Epidermal melanocyte (primary cell): ENCODE measurements at regions not wholly inside any gene's neighbourhood (a gene's known extent, or its start where the extent isn't known, plus 50 kb on each side); places are given as distances from the start of the nearest gene placed in this dataset.
"Not testable (repeated sequence)": the region's sequence is repeated elsewhere in the genome, so short reads cannot be mapped to it uniquely, and the experiment has no call there.

Experiments
- DNase-seq: peaks from one replicate; pipeline ENCODE4 v3.0.0; 2011; ENCODE audit warnings: low spot score; ENCODE audit not compliant: insufficient read length

DNA sequence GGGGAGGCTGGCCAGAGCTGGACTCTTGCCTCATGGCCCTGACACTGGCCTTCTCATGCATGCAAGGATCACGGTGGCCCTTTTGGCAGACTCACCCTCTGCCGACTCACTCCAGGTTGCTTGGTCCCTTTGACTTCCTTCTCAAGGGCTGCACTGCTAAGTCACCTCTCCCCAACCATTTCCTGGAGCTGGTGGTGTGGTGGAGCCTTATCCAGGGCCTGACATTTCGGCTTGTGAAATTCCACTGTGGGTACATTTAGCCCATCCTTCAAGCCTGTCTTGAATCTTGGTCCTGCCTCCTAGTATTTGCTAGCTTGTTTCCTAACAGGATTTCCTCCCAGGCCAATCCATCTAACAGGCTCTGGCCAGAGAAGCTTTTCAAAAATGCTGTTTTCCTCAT lies 52.6 kb upstream of the JUN start:
- no peak for DNase-seq

DNA sequence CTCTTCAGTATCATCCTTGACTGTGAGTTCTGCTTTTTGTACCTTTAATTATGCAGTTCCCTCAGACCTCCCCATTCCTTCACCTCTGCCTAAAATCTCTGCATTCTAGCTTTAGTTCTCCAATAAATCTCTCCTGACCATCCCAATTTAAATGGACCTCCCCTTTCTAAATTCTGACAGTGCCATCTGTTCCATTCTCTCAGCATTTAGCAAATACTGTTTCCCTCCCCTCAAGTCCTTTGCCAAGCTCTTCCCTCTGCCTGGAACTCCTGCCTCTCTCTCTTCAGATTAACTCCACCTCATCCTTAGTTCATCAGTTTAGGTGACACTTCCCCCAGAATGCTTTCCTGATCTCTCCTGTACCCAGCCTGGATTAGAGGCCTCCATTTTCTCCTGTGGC lies 54.0 kb upstream of the JUN start:
- DNase-seq: no peak

DNA sequence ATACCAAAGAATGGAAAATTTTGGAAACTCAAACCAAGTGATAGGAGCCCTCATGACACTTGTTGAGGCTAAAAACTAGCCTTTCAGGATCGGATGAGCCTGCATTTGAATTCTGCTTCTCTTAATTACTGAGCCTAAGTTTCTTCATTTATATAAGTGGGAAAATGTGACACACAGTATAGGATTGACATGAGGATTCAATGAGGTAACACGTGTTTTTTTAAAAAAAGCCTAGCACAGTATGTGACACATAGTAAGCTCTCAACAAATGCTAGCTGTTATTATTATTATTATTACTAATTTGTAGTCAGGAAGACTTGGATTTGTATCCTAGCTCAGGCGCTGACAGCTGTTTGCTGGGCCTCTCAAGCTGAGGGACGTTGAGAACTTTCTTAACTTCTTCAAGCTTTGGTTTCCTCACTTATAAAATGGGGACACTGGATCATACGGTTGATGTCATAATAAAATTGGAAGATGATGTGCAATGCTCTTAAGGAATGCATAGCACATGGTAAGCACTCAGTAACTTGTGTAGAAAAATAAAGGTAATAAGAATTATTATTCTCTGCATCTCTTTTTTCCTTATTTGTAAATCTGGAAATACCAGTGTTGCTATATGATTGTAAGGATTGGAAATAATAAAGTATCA lies 55.4 kb upstream of the JUN start:
- DNase-seq: no peak

DNA sequence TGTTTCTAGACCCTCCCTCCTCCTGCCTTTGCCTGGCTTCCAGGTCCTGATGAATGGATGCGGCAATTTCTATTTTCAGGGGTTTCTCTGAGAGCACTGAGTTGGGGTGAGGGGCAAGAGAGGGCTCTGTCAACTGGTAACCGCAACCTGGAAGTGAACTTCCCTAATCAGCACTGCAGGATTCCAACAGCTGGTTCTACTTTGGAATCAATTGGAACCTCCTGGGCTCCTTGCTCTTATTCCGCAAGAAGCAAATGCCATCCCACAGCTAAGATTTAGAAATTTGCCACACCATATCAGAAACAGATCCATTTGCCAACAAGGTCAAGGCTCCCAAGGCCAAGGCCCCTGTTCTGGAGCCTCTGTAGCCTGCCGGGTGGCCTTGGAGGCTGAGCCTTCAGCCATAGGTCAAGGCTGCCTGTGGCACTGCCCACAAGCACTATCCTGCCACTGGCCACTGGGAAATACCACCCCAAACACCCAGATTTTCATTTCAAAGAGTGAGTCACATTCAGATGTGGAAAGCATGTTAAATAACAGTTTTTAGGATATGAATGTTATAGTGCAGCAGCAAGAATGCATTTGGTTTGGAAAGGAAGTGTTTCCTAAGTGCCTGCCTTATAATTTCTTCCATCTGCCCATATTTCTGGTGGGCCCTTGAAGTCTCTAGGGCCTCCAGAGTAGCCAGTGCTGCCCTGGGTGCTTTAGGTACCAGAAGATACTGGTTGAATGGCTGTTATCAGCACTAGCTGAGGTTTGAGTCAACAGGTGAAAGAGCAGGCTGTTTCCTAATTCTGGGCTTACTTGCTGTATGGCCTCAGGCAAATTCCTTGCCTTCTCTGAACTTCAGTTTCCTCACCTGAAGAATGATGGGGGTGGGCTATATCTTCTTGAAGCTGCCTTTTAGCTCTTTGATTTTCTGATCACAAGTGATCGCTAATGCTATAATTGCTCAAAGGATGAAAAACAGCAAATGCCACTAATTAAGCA lies 56.3 kb upstream of the JUN start:
- DNase-seq: no peak

DNA sequence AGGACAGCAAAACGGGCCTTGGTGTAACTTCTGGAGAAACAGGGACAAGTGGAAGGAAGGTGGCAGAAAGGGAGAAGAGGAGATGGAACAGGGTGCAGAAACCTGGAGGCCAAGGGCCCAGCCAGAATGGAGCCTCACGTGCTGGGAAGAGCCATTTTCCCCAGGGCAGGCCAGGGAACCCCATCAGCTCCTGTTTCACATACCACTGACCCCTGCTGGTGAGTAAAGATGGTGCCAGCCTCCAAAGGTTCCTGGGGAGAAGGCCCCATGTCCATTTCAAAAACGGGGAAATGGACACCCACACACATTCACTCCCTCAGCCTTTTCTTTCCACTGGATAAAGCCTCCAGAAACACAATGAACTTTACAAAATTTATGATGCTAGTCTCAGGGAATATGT lies 57.6 kb upstream of the JUN start:
- no peak for DNase-seq

DNA sequence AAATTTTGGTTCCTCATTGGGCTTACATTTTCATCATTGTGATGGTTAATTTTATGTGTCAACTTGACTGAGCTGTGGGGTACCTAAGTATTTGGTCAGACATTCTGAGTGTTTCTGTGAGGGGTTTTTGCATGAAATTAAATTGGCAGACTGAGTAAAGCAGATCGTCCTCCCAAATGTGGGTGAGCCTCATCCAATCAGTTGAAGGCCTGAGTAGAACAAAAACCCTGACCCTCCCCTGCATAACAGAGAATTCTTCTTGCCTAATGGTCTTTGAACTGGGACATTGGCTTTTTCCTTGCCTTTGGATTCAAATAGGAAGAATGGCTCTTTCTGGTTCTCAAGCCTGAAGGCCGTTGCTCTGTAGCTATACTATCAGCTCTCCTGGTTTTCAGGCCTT lies 59.1 kb upstream of the JUN start:
- no peak for DNase-seq

DNA sequence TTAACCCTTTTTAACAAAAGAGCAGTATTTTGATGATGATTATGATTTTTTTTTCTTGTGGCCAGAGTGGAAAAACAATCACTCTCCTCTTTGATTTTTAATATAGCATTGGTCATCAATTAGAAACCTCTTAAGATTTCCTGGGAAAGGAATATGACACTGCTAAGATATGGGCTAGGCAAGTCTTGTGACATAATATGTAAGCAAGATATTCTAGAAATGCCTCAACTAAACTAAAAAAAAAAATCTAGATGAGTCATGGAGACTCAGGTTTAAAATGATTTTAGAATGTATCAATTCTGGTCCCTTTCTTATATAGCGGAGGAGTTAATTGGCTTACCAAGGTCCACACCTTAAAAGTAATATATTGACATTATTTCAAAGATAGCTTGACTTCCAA lies 60.3 kb upstream of the JUN start:
- DNase-seq: no peak

DNA sequence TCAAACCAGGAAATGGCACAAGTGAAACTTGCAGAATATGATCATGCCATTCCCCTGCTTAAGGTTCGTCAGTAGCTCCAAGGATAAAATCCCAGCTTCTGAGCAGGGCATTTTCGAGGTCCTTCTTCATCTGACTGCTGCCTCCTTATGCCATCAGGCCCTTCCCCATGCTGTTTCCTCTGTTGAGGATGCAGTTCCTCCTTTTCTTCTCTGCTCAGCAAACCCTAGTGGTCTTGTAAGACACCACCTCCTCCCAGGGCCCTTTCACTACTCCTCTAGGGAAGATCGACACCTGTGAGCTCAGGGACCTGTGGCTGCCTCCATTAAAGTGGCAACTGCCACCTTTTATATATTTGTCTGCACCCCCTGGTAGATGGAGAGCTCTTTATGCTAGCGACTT lies 62.1 kb upstream of the JUN start:
- DNase-seq: no peak

DNA sequence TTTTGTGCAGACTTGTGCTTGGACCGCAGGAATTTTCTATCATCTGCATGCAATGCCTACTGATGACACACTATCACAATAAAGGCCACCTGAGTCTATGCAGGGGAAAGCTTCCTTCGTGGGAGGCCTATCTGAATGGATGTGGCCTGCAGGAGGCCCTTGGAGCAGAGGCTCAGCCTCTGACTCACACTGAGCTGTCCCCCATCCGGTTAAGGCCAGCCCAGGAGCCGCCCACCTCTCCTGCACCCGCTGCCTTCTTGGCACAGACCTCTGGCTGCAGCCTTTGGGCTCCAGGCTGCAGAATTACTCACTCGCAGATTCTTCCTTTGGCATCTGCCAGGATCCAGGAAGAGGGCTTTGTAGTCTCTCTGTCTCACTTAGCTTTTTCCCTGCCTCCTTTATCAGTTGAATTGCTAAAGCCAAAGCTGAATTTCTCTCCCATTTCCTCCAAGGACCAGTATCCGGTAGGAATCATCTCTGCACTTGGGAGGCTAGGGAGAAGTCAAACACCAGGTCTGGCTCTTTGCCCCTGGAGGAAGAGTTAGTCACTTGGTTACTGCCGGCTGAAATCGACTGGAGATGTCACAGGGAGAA lies 65.1 kb upstream of the JUN start:
- DNase-seq: no peak

DNA sequence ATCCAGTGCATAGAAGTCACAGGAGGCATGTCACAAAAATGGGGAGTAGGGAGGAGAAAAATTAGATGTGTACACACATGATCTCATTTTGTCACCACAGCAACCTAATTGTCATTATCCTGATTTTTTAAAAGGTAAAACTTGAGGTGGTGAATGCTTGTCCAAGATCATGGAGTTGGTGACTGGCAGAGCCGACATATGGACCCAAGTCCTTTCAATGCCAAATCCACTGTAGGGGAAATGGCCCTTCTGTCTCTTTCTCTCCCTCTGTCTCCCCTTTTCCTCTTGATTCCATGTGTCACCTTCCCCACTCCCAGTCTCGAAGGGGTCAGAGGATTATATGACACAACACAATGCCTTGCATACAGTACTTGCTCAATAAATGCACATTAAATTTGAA lies 65.7 kb upstream of the JUN start:
- no peak for DNase-seq

DNA sequence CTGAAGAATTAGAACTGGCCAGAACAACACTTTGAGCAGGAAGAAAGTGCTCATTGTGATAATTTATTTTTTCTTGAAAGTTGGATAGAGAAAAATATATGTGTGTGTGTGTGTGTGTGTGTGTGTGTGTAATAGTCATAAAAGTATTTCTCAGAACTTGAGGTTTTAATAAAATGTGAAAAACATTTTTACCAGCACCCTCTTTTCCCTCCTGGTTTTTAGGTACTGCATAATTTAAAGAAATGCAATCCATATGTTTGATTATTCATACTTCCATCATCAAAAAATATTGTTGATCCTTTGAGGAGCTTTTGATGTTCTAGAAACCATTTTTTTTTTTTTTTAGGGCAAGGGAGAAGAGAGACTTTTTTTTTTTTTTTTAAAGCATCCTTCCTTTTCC lies 66.8 kb upstream of the JUN start:
- no peak for DNase-seq

DNA sequence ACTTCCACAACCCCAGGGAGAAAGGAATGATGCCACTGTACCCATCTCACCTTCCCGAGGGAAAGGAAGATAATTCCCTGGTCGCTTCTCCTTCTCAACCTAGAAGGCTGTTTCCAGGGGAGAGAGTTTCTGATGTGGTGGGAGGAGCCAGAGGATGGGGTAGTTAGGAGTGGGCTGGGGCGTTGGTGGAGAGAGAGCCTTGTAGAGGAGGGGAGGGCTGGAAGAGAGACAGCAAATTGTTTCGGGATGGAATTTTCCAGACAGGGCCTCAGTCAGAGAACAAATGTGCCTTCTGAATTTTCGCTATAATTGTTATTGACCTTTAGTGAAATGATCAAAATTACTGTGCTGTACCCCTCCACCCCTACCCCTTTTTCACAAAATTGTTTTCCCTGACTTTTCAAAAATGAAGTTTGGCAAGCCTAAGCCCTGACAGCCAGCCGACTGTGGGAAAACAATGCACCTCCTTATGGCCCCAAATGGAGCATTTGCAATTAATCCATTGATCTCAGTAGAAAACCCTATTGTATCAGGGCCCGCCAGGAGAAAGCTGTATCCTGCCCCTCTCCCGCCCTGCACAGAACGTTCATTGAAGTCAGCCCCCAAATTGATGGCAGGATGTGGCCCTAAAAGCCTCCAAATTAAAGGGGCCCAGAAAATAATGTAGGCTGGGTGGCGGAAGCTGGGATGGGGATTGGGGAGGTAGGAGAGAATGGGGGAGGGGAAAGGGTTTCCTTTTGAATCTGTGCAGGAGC lies 69.1 kb upstream of the JUN start:
- DNase-seq: no peak

DNA sequence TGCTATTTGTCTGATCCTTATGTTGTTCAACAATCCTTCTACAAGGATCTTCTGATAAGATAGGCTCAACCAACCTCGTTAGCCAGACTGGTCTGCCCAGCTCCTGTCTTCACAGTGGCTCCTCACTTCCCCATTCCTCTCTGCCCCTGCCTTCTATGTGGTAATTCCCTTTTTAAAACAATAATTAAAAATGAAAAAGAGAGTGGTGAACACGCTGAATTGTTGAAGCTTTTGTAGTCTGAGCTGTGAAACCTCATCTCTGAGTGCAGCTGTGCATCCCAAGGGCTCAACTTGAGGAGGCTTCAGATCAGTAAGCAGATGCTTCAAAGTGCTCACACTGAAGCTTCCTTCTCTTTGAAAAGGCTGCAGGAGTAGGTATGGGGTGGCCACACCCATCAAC lies 70.7 kb upstream of the JUN start:
- DNase-seq: no peak

DNA sequence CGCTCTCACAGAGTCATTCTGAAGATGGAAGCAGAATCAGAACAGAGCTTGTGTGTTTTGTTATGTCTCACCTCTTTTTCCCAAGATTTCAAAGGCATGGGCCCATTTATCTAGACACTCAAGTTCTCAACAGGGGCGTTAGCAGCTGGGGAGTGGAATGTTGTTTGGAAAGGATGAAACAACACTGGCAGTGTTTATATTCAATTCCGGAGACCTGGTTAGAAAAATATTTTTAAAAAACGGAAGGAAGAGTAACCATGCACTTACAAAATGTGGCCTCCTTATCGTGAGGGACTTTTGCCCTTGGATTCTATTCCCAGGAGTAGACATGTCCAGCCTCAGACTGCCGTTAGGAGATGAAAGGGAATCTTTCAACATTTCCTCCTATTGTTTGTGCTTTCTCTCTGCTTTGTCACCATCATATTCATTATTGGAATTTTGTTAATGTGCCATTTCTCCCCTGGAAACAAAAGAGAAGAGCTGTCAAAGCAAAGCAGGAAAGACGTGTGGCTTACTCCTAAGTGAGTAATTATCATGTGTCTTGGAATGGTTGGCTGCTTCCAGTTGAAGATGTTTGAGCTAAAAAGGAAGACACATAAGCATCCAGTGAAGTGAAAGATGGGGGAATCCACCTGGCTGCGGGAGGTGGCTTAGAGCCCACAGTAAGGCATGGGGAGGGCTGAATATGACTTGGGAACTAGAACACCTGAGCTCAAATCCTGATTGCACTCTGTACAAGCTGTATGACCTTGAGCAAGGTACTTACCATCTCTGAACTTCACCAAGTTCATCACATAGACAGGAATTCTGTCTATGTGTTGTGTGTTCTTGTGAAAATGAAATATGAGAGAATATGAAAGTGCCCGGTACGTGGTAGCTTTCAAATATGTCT lies 71.7 kb upstream of the JUN start:
- DNase-seq: no peak

DNA sequence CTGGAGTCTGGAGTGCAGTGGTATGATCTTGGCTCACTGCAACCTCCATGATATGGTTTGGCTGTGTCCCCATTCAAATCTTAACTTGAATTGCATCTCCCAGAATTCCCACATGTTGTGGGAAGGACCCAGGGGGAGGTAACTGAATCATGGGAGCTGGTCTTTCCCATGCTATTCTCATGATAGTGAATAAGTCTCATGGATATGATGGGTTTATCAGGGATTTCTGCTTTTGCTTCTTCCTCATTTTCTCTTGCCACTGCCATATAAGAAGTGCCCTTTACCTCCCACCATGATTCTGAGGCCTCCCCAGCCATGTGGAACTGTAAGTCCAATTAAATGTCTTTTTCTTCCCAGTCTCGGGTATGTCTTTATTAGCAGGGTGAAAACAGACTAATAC lies 72.4 kb upstream of the JUN start:
- not testable (repeated sequence) for DNase-seq

DNA sequence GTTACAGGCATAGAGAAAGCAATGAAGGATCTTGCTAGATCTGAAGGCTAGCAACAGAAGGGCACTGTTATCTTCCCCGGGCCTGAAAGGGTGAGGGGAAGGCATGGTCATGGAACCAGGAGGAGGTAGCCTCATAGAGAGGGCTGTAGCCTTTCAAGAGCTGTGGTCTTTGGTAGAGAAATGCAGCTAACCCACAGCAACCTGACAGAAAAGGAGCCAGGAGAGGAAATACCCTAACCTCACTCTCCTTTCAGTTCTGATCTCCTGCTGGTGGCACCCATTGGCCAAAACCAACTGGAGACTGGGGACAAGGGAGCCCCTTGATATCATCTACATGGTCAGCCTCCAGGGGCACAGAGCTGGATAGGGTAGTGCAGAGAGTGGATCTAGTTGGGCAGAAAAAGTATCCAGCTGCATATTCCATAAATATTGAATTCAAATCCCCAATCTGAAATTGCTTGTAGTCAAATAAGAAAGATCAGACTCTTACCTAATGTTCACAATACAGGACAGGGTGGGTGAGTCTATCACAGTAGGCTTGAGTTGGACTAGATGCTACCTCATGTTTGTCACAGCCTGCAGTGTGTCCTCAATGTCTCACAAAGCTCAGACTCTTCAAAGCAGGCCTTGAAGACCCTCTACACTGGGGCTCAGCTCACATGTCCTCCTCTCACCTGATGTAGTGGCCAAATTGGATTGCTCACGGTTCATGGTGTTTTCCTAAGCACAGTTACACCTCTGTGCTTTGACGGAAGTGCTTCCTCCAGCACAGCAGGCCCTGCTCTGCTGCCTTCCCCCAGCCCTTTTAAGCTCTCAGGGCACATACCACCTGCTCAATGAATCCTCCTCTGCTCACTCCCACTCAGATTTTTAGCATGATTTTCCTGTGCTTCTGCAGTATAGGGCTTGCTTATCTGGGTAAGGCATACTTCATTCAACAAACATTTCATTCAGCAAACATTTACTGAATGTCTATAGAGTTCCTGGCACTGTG lies 74.1 kb upstream of the JUN start:
- DNase-seq: no peak

DNA sequence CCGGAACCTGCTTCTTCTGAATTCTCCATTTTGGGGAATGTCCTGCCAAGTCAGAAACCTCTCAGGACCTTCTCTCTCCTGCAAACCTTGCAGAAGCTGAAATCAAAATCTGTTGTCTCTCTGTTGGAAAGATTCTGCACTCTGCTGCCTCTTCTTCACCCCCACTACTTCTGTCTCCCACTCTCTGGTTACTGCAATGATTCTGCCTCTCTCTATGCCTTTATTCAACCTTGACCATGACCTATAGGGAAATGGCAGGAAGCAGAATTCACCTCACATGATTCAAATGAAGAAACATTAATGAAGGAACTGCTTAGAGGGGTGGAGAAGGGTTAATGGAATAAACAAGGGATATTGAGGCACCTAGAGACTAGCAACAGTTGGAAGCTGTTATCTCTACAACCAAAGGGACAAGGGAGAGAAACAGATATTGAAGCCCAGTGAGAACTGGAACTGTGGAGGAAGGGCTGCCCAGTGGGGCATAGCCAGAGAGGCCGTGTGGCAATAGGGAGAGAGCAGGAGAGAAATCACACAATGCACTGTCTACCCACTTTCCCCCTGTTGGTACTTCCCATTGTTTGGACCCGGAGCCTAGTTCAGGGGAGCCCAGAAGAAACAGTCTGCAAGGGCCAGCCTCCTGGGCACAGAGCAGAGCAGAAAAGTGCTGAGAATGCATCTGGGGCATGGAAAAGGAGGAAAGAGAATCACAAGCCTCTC lies 76.1 kb upstream of the JUN start:
- DNase-seq: no peak

DNA sequence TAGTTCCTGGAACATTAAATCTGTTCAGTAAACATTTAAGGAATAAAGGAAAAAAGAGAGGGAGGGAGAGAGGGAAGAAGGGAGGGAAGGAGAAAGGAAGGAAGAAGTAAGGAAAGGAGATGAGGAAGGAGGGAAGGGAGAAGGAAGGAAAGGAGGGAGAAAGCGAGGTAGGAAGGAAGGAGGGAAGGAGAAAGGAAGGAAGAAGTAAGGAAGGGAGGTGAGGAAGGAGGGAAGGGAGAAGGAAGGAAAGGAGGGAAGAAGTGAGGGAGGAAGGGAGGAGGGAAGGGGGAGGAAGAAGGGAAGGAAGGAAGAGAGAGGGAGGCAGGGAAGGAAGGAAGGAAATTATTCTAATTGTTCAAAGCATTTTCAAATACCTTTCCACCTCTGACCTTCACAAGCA lies 77.2 kb upstream of the JUN start:
- no peak for DNase-seq

DNA sequence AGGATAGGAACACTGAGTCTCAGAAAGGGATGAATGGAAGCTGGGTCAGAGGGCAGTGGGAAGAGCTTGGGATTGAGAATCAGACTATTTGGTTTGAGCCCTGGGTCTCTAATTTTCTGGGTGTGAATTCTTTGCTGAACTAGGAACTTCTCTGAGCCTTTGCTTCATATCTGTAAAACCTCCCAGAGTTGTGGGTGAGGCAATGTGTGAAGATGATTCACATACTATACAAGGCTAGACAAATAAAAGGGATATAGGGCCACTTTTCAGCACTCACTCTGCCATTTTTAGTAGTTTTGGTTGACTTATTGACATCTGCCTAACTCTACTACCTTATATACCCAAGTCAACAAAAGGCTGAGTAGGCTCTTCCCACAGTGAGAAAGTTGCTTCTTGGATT lies 77.7 kb upstream of the JUN start:
- DNase-seq: no peak
